ENCODE measurements at regions not wholly inside any gene's neighbourhood (a gene's known extent, or its start where the extent isn't known, plus 50 kb on each side); places are given as distances from the start of the nearest gene placed in this dataset.

- no peak overlapping the region for H2AFZ ChIP-seq (ENCODE audit: low read depth, low read length, poor library complexity, severe bottlenecking)
- intact Hi-C loops (cut with micrococcal nuclease), result no loop called here
- no TSS peak for BruUV-seq (replicated peaks)
- TF ChIP-seq CBX3 (IDR thresholded peaks at IDR 0.05; ENCODE audit: low read depth), result no peak
- TF ChIP-seq TCF7L2 (IDR thresholded peaks at IDR 0.05; ENCODE audit: borderline replicate concordance, extremely low read depth, insufficient read depth, insufficient read length), result no peak
- no peak for TF ChIP-seq RAD21 (IDR thresholded peaks at IDR 0.05; ENCODE audit: low read depth)
- TF ChIP-seq CEBPB (IDR thresholded peaks at IDR 0.05; ENCODE audit: low read depth), result no peak
- TF ChIP-seq EZH2 (IDR thresholded peaks at IDR 0.05), result no peak
- no peak for TF ChIP-seq ZBTB33 (IDR thresholded peaks at IDR 0.05; ENCODE audit: extremely low read depth, insufficient replicate concordance, low read length)
- no peak for TF ChIP-seq SIN3A (IDR thresholded peaks at IDR 0.05; ENCODE audit: low read depth)
- no peak for TF ChIP-seq CTCF (IDR thresholded peaks at IDR 0.05 in 2 of 3, conservative IDR thresholded peaks at IDR 0.05 in 1 of 3; ENCODE audit: borderline replicate concordance in 1 of 3, insufficient read depth in 1 of 3, low read depth in 2 of 3, low read length in 2 of 3)
- TF ChIP-seq REST (IDR thresholded peaks at IDR 0.05; ENCODE audit: low read depth), result no peak
- TF ChIP-seq EGR1 (IDR thresholded peaks at IDR 0.05; ENCODE audit: low read depth), result no peak
- TF ChIP-seq YY1 (IDR thresholded peaks at IDR 0.05; ENCODE audit: extremely low read depth, insufficient replicate concordance, low read depth, low read length), result no peak
- no peak for TF ChIP-seq SP1 (IDR thresholded peaks at IDR 0.05; ENCODE audit: low read depth)
- no peak for TF ChIP-seq ZNF274 (IDR thresholded peaks at IDR 0.05; ENCODE audit: low read depth, low read length)
- no peak for TF ChIP-seq MAX (IDR thresholded peaks at IDR 0.05)
- no peak for TF ChIP-seq JUND (IDR thresholded peaks at IDR 0.05)
- H3K9ac ChIP-seq (ENCODE audit: low read length), result no peak overlapping the region
- ChIA-PET POLR2A (no interaction called here), RAD21 (ENCODE audit: low non-redundant PET in 1 of 2, low total read pairs in 2 of 2, uncharacterized antibody in 2 of 2, unreplicated experiment in 2 of 2) (no interaction called here), CTCF (no interaction called here)
- no peaks in the 10 kb centered on the region for H3K4me1 ChIP-seq (ENCODE audit: control insufficient read depth in 1 of 2, insufficient read depth in 2 of 2, low read length in 2 of 2)
- no peak for ATAC-seq
- H3K27me3 ChIP-seq (ENCODE audit: insufficient read depth, low read length), result peaks cover 69% of the 10 kb centered on the region
- DNase-seq (ENCODE audit: low read depth, low spot score), result no peak
- H3K9me2 ChIP-seq (ENCODE audit: insufficient read depth), result no peaks in the 10 kb centered on the region
- no peaks in the 10 kb centered on the region for H4K20me1 ChIP-seq (ENCODE audit: insufficient read depth)
- no peak overlapping the region for H3K4me3 ChIP-seq (replicated peaks in 1 of 2; ENCODE audit: low read depth in 1 of 2, low read length in 2 of 2)
- H3K79me2 ChIP-seq (ENCODE audit: insufficient read depth, low read length), result no peaks in the 10 kb centered on the region
- no peaks in the 10 kb centered on the region for H3K36me3 ChIP-seq (ENCODE audit: control insufficient read depth in 1 of 2, insufficient read depth in 2 of 2, low read length in 2 of 2)
- H3K27ac ChIP-seq (ENCODE audit: low read depth, low read length), result no peak overlapping the region
- no peaks in the 10 kb centered on the region for H3K9me3 ChIP-seq (ENCODE audit: control insufficient read depth in 1 of 2, insufficient read depth in 1 of 2, low read depth in 1 of 2, low read length in 2 of 2)
- no peak overlapping the region for H3K4me2 ChIP-seq (ENCODE audit: low read length)
These were observed 69.1 kb upstream of the B3GAT1 start for GRCh38 chr11:134481135-134481534.

All from HCT116 (cell line).